HG03378 (cell line): ENCODE measurements at regions not wholly inside any gene's neighbourhood (a gene's known extent, or its start where the extent isn't known, plus 50 kb on each side); places are given as distances from the start of the nearest gene placed in this dataset.

Experiments
- ATAC-seq: cut with Tn5 transposase; IDR thresholded peaks from one replicate; pipeline ENCODE4 v1.9.1; 2021; ENCODE audit warnings: mild to moderate bottlenecking, moderate library complexity; ENCODE audit not compliant: unreplicated experiment

DNA sequence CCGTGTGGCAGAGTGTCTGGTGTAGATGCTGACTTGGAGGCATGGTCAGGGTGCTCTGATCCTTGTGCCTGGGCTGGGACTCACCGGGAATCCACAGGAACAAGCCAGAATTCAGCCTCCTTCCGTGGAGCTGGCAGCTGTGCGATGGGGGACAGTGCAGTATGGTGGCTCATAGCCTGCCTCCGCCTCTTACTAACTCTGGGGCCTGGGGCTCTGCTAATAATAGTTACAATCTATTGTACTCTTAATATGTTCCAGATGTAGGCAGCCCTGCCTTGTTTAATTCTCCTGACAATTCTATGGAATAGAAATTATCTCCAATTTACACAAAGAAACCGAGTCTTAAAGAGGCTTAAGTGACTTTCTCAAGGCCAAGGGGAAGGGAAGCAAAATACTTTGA lies 77.6 kb downstream of the PCDH1 start:
- no peak for ATAC-seq

DNA sequence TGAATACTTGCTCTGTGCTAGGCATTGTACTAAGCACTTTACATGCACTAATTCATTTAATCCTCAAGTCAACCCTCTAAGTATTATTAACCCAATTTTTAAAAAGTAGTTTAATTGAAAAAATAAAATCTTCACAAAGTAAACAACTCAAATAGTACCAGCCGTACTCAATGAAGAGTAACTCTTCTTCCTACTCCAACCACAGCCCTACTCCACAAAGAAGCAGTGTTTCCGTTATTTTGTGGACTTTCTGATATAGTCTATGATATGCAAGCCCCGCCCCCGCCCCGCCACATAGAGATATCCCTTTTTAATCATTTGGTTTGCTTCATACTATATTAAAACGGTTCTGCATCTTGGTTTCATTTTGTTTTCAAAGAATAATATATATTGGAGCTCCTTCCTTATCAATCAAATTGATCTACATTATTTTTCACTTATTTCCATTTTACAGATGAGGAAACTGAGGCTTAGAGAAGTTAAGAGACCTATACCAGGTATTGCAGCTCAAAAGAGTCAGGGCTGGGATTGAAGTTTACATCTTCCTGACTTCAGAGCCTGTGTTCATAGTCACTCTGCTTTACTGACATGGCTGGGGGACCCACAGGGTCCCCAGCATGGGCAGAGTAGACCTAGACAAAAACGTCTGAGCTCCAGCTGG lies 78.6 kb downstream of the PCDH1 start:
- no peak for ATAC-seq

DNA sequence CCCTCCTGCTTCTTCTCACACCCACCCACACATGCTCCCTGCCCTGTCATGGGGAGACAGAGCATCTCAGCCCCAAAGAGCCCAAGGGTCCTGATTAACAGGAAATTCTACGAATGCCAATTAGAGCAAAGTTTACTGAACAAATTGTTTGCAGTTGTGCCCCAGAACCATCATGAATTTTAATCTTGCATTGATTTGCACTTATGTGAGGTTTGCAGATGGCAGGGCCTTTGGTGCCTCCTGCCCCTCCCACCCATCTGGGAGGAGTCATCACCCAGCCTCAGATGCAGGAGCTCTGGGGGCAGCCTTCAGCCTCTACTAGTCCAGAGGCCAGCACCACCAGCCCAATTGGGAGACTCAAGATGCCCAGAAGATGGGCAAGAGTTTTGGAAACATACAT lies 80.8 kb downstream of the PCDH1 start:
- ATAC-seq, result no peak

DNA sequence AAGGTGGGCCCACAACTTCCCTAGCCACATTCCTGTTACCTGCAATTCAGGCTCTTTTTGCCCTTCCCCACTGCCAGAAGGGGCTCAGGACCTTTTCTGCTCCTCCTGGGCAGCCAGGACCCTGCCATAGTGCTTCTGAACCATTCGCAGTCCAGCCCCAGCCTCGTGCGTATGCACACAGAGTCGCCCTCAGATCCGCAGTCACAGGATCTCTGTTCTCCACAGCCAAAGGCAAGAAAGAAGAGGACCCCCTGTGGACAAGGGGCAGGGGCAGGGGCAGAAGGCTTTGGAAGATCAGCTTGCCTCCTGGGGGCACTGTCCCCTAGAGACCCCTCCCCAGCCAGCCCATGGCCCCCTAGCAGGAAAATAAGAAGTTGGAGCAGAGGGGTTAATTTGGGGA lies 82.8 kb downstream of the PCDH1 start:
- ATAC-seq, result no peak

DNA sequence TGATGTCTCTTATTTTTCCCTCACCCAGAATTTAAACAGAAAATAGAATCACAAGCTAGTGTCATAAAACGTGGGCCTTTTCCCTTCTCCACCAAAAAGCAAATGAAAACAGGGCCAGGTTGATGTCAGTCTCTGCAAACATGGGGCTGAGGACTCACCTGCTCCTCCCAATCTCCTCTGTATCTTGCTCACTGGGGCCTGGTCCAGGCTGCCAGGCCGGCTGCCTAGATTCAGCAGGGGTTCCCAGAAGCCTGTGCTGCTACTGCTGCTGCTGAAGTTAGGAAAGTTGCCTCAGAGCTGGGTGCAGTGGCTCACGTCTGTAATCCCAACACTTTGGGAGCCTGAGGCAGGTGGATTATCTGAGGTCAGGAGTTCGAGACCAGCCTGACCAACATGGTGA lies 84.3 kb downstream of the PCDH1 start:
- ATAC-seq, result no peak

DNA sequence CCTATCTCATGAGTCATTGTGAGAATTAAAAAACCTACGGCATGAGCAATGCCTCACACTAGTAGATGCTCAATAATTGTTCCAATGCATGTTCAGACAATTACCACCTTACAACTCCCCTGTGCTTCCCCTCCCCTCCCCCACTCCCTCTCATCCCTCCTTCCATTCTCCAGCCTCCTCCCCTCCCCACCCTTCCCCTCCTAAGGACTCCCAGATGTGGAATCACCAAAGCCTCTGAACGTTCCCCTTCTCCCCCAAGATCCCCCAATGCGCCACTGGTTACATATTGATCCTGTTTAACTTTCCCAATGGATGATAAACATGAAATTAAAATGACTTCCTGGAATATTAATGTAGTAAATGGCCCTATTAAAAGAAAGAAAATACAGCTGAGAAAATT lies 84.8 kb downstream of the PCDH1 start:
- no peak for ATAC-seq

DNA sequence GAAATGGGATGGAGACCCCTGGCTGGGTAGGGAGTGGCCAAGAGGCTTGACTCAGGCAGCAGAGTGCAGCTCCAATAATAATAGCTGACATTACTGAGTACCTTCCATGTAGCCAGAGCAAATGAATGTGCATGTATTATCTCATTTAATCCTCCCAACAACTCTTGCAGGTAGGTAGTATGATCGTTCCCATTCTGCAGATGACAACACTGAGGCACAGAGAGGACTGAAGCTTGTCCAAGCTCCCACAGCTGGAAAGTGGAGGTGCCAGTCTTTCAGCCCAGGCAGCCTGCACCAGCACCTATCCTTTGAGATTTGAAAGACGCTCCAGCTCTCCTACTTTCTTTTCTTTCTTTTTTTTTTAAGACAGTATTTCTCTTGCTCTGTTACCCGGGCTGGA lies 87.6 kb downstream of the PCDH1 start:
- no peak for ATAC-seq

DNA sequence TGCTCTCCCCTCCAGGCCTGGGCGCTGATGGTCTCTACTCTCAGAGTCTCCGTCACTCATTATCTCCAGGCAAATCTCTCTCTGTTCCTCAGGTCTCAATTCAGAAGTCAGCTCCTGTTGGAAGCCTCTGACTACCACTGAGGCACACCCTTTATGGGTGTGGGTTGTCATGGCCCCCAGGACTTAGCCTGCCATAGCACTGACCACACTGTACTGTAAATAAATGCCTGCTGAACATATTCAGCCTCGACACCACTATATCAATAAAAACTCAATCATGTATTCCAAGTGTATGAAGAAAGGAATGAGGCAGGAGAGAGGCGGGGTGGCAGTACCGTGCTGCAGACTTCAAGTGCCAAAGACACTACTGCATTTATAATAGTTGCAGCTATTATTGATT lies 88.9 kb downstream of the PCDH1 start:
- ATAC-seq, result no peak

DNA sequence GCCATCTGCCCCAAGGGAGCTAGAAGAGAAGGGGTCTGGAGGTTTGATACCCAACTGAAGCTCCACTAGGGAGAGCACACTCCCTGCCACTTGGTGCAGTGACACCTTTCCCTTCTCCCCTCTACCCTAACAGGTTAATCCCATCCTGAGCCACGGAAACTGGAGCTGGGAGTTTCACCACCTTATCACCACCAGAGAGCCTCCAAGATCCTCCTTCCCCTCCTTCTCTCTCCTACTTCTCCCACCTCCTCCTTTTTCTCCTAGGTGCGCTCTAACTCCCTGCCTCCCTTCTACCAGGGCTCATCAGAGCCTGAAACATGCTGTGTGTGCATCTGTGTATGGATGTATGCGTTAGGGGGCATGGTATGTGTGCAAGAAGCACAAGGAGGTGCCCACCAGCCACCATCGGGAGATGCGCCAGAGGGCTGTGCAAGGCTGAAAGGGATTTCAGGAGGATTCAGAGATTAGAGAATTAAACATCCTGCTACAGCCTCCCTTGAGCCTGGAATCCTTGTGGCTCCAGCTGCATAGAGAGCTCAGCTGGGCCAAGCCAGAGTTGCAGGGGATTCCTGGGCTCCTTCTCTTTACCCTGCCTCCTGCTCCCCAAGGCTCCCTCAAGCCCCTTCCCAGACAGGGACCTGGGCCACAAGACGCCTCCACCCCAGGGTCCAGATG lies 89.8 kb downstream of the PCDH1 start:
- no peak for ATAC-seq

DNA sequence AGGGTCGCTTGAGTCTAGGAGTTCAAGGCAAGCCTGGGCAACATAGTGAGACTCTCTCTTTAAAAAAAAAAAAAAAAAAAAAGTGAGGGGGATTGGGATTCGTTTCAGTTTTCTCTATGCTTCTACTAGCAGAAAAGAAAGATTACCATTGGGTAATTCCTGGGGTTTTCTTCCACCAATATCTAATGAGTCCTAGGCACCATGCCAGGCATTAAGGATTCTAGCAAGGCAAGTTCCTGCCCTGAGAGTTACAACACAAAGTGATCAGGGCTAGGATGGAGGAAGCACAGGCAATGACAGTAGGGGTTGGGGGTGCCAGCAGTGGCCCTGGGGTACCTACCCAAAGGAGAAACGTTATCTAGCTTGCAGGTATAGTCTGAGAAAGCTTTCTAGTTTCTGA lies 90.8 kb downstream of the PCDH1 start:
- no peak for ATAC-seq

DNA sequence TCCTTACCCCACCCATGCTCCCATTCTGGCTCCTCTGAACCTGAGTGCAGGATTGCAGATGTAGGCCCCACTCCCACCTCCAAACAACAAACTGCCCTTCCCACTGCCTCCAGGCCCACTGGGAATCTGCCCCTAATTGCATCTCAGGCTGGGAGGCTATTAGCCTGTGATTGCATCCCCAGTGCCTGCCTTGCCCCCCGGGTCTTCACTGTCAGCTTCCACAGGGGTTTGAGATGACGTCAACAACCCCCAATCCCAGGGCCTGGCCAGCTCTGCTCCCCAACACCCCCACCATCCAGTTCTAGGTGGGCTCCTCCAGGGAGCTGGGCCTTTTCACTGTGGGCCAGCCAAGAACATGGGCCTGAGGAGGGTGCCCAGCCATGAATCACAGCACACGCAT lies 91.5 kb downstream of the PCDH1 start:
- ATAC-seq, result no peak

DNA sequence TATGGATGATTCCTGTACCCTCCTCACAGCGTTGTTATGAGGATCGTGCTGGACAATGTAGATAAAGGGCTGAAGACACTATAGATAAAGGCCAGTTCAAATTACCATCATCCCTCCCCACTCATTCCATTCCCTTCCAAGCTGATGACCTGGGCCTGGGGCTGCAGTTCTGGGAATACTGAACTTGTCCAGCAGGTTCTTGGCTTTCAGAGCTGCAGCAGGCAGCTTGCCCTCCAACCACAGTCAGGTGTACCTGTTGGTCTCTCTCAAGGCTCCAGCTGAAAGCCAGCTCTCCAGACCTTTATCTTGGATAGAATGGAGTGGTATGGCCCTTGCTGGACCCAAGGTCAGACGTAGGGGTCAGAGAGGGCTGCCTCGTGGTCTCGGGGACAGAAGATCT lies 92.5 kb downstream of the PCDH1 start:
- ATAC-seq, result no peak

DNA sequence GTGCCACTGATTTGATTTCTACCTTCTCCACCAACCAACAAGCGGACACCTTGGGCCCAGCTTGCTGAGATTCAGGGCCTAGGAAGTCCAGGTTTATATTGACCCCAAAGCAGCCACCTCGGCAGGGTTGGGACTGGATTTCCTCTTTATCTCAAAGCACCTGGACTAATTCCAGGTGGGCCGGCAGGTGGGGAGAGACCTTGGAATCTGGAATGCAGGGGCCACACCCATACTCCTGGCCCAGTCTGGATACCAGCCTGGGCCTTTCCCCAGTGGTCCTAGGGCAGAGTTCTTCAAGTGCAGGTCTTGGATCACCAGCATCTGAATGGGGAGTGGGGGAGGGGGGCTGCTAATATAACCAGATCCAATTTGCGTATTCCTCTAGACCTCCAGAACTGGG lies 93.1 kb downstream of the PCDH1 start:
- ATAC-seq, result no peak

DNA sequence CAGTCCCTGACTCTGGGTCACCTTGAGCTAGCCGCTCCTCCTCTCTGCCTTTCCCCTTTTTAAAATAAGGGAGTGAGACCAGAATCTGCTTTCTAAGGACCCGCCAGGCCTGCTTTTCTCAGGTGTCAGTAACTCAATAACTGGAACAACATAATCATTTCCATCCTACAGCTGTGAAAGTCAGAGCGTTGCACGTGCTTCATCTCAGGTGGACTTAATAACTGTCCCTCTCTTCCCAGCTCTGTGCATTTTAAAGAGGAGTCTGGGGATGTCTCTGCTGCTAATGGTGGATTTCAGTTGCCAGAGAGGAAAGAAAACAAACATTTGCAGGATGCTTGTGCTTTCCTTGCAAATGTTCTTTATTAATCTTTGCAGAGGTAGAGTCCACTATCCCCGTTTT lies 93.7 kb downstream of the PCDH1 start:
- ATAC-seq, result no peak

DNA sequence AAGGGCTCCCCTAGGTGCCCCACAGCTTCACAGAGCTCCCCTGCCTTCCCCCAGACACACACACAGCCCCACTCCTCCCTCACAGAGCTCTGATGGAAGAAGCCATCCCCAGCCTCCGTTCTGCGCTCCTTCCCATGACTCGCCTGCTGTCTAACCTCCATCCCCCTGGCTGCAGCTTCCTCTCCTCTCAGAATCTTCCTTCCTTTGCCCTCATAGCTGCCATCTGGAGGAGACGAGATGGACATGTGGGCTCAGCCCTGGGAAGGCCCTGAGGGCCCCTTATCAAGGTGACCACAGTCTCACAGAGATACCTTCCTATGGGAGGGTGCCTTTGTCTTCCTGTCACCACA lies 94.3 kb downstream of the PCDH1 start:
- ATAC-seq, result no peak

DNA sequence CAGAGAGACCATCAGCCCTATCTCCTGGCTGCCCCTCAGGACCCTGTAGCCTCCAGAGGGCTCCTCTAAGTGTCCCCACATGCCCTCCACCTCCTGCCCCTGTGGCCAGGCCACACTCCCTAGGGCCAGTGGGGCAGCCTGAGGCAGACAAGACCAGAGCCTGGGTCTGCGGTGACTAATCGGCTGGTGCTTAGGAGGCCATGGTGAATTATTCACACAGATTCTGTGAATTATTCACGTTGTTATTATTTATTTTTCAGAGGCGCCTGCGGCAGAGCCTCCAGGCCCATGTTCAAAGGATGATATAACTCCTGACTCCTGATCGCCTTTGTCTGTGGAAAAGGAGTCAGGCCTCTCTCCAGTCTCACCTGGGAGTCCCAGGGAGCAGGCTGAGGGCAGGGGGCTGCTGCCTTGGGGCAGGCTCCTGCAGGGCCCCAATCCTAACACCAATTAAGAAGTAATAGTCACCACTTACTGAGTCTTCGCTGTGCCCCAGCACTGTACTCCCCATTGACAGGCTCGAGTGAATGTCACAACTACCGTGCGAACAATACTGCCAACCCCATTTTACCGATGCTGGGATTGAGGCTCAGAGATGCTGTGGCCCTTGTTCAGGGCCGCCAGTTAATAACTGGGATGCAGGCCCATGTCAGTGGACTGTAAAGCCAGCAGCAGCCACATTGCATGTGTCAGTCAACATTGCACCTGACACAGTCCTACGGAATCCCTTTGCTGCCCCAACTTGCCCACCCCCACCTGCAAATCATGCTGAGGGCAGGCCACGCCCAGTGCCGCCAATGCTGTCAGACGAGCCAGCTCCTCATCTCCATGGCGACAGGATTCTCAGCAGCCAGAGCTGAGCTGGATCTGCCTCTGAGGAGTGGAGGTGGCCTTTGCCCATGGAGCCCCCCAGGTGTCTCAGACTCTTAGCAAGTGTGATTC lies 94.9 kb downstream of the PCDH1 start:
- no peak for ATAC-seq

DNA sequence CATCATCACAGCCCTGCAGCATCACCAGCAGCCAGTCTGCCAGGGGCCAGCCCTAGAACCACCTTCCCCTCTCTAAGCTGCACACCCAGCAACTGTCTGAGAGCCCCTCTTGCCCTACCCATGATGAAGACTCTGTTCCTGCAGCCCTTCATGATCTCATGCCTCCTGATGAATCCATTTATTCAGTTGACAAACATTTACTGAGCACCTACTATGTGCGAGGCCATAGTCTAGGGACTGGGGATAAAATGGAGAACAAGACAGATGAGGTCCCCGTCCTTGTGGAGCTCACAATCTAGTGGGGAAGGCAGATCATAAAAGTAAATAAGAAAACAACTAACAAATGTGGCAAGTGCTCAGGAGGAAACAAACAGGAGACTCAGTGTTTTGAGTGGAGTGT lies 96.3 kb downstream of the PCDH1 start:
- ATAC-seq, result no peak

DNA sequence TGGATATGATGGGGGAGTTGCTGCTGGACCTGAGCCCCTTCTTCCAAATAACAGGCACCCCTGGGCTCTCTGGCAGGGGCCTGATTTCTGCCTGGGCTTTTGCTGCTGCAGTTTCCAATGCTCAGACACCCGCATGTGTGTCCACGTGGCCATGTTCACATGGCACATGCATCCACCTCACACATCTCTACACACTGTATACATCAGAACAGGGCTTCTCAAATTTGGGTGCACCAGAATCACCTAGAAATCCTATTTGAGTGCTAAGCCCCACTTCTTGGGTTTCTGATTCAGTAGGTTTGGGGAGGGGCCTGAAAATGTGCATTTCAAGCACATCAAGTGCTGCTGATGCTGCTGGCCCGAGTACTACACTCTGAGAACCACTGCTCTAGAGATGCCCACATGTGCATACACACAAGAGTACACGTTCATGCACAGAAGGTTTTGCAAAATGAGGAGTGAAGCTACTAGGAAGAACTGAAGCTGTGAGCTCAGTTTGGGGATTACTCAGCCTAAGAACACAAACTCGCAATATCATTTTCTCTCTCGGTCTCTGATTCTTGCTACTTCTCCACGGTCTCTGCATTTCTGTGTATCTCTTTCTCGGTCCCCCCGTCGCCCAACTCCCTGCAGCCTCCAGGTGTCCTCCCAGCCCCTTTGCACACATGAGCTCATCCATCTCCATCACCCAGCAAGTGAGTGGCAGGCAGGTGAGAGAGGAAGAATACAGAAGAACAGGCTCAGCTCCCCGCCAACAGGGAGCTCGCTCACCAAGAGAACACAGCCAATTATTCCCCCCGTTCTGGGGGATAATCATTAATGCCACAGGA lies 97.0 kb downstream of the PCDH1 start:
- ATAC-seq, result no peak

DNA sequence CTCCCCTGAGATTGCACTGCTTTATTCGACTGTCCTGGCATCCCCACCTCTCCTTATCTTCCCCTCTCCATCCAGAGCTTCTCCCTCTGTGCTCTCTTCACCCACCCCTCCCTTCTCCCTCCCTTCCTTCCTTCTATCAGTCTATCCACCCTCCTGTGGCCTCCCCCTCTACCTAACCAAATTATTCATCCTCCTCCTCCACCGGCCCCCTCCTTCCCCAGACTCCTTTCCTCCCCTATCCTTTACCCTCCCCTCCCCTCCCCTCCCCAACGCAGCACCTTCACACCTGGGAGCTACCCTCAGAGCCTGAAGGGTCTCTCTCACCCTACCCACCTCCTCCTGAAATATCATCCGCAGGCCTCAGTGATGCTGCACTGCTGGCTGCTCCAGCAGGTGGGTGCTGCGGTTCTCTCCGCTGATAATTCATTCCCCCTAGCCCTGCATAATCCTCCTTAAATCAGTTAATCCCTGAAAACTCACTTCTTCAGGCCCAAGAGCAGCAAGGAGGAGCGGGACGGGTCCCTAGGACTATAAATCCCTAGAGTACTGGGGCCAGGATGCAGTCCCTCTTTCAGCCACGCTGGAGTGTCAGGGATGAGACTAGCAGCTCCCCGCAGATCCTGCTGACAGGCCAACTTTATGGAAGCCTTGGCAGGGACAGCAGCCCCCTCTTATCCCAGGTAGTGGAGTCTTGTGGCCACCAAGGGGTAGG lies 97.8 kb downstream of the PCDH1 start:
- ATAC-seq, result no peak

DNA sequence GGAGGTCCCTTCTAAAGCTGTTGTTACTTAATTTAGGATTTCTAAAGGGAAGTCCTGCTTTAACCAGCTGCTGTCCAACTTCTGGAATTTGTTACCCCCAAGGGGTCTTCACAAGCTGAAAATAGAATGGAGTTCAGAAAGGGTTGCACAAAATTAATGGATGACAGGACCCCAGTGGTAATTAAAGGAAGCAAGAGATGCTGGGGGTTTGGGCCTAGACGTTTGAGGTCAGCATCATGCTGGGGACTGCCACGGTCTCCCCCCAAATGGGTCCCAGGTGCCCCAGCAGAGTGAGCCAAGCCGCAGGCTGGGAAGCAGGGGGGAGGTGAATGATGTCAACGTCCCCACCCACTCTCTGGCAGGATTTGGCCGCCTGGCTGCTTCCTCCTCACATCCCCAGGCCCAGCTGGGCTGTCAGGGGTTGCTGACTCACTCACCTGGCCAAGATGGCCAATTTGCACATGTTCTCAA lies 97.5 kb upstream of the ARAP3 start:
- ATAC-seq, result no peak
